Middle frontal gyrus (tissue), 1 donor: ENCODE measurements at regions not wholly inside any gene's neighbourhood (a gene's known extent, or its start where the extent isn't known, plus 50 kb on each side); places are given as distances from the start of the nearest gene placed in this dataset.

Experiments used
- DNase-seq: peaks from one replicate; pipeline ENCODE4 v3.0.0-alpha.2; 2015; ENCODE audit warnings: low spot score; ENCODE audit errors: extremely low spot score

GRCh38 chr5:21181609-21182125 lies 1193.7 kb upstream of the CDH18 start:
- no peak for DNase-seq

GRCh38 chr5:21173526-21173925 lies 1185.5 kb upstream of the CDH18 start:
- DNase-seq: no peak

- DNase-seq: no peak
Measured at GRCh38 chr5:21173036-21173435, 1185.0 kb upstream of the CDH18 start.

GRCh38 chr5:21171038-21171437 lies 1183.0 kb upstream of the CDH18 start:
- no peak for DNase-seq

GRCh38 chr5:21168557-21168956 lies 1180.6 kb upstream of the CDH18 start:
- no peak for DNase-seq

GRCh38 chr5:21165344-21165743 lies 1177.3 kb upstream of the CDH18 start:
- DNase-seq: no peak

- DNase-seq: no peak
Measured at GRCh38 chr5:21164425-21164824, 1176.4 kb upstream of the CDH18 start.

GRCh38 chr5:21159510-21160059 lies 1171.6 kb upstream of the CDH18 start:
- DNase-seq: no peak

- DNase-seq: no peak
Measured at GRCh38 chr5:21154526-21154925, 1166.5 kb upstream of the CDH18 start.

GRCh38 chr5:21152611-21153010 lies 1164.6 kb upstream of the CDH18 start:
- no peak for DNase-seq

- no peak for DNase-seq
Measured at GRCh38 chr5:21145376-21145775, 1157.4 kb upstream of the CDH18 start.

- DNase-seq: no peak
Measured at GRCh38 chr5:21143686-21144085, 1155.7 kb upstream of the CDH18 start.

- DNase-seq: no peak
Measured at GRCh38 chr5:21142791-21143190, 1154.8 kb upstream of the CDH18 start.

- no peak for DNase-seq
Measured at GRCh38 chr5:21140987-21141386, 1153.0 kb upstream of the CDH18 start.

- DNase-seq: no peak
Measured at GRCh38 chr5:21126236-21126635, 1138.2 kb upstream of the CDH18 start.

- no peak for DNase-seq
Measured at GRCh38 chr5:21125238-21125983, 1137.4 kb upstream of the CDH18 start.

GRCh38 chr5:21121213-21121612 lies 1133.2 kb upstream of the CDH18 start:
- no peak for DNase-seq

GRCh38 chr5:21097661-21098060 lies 1109.7 kb upstream of the CDH18 start:
- DNase-seq: no peak

GRCh38 chr5:21094619-21095018 lies 1106.6 kb upstream of the CDH18 start:
- no peak for DNase-seq

GRCh38 chr5:21087766-21088165 lies 1099.8 kb upstream of the CDH18 start:
- no peak for DNase-seq

GRCh38 chr5:21085791-21086190 lies 1097.8 kb upstream of the CDH18 start:
- DNase-seq: no peak

GRCh38 chr5:21071986-21072385 lies 1084.0 kb upstream of the CDH18 start:
- DNase-seq: no peak

GRCh38 chr5:21071421-21071820 lies 1083.4 kb upstream of the CDH18 start:
- no peak for DNase-seq
